ENCODE measurements at regions not wholly inside any gene's neighbourhood (a gene's known extent, or its start where the extent isn't known, plus 50 kb on each side); places are given as distances from the start of the nearest gene placed in this dataset.

GRCh38 chr5:68431601-68432337 lies 216.2 kb downstream of the PIK3R1 start:
- no peaks in the 10 kb centered on the region for H3K27me3 ChIP-seq (ENCODE audit: insufficient read depth in 3 of 3, low read length in 2 of 3)
- intact Hi-C loops (cut with DNase I), result no loop called here
- DNase-seq (no peak), ATAC-seq (no peak)
- H3K4me3 ChIP-seq, result no peak overlapping the region
- no peaks in the 10 kb centered on the region for H3K36me3 ChIP-seq (ENCODE audit: insufficient read depth in 1 of 2, low read depth in 1 of 2)
- peaks cover 7% of the 10 kb centered on the region for H3K4me1 ChIP-seq
- no peak overlapping the region for H3K27ac ChIP-seq
- TF ChIP-seq CTCF (IDR thresholded peaks at IDR 0.05), result no peak
- H3K9me3 ChIP-seq, result no peaks in the 10 kb centered on the region
- 82 to 91% (median 86%) methylated on average over 6 of the region's 6 CpGs for WGBS, 3 donors

GRCh38 chr5:68432682-68433081 lies 217.1 kb downstream of the PIK3R1 start:
- WGBS, 3 donors, result 82 to 85% (median 82%) methylated on average over 7 of the region's 7 CpGs
- Histone ChIP-seq H3K4me3 (no peak overlapping the region), H3K9me3 (no peaks in the 10 kb centered on the region), H3K27ac (no peak overlapping the region), H3K27me3 (ENCODE audit: insufficient read depth in 3 of 3, low read length in 2 of 3) (no peaks in the 10 kb centered on the region), H3K4me1 (peaks cover 7% of the 10 kb centered on the region), H3K36me3 (ENCODE audit: insufficient read depth in 1 of 2, low read depth in 1 of 2) (no peaks in the 10 kb centered on the region)
- TF ChIP-seq CTCF (IDR thresholded peaks at IDR 0.05), result no peak
- intact Hi-C loops (cut with DNase I), result no loop called here
- no peak for DNase-seq
- no peak for ATAC-seq

- no peaks in the 10 kb centered on the region for H3K36me3 ChIP-seq (ENCODE audit: insufficient read depth in 1 of 2, low read depth in 1 of 2)
- TF ChIP-seq CTCF (IDR thresholded peaks at IDR 0.05), result no peak
- H3K4me3 ChIP-seq, result no peak overlapping the region
- H3K27ac ChIP-seq, result peak overlapping the region; percentile 68
- H3K9me3 ChIP-seq, result no peaks in the 10 kb centered on the region
- ATAC-seq (no peak), DNase-seq (no peak)
- intact Hi-C loops (cut with DNase I), result no loop called here
- no peaks in the 10 kb centered on the region for H3K27me3 ChIP-seq (ENCODE audit: insufficient read depth in 3 of 3, low read length in 2 of 3)
- 90 to 100% (median 96%) methylated on average over 3 of the region's 3 CpGs for WGBS, 3 donors
- peaks cover 7% of the 10 kb centered on the region for H3K4me1 ChIP-seq
Observed at GRCh38 chr5:68433526-68433922, 218.0 kb downstream of the PIK3R1 start.

- 40 to 50% (median 43%) methylated on average over 27 of the region's 27 CpGs for WGBS, 3 donors
- DNase-seq, result peak; percentile 84 to 85
- no peak overlapping the region for H3K4me3 ChIP-seq
- peak; percentile 87 to 97 (median 92) for ATAC-seq
- peak overlapping the region; percentile 68 for H3K27ac ChIP-seq
- no peaks in the 10 kb centered on the region for H3K27me3 ChIP-seq (ENCODE audit: insufficient read depth in 3 of 3, low read length in 2 of 3)
- TF ChIP-seq CTCF (IDR thresholded peaks at IDR 0.05), result no peak
- H3K9me3 ChIP-seq, result no peaks in the 10 kb centered on the region
- H3K36me3 ChIP-seq (ENCODE audit: insufficient read depth in 1 of 2, low read depth in 1 of 2), result no peaks in the 10 kb centered on the region
- H3K4me1 ChIP-seq, result peaks cover 7% of the 10 kb centered on the region
- intact Hi-C loops (cut with DNase I), result no loop called here
Observed at GRCh38 chr5:68433923-68434879, 218.6 kb downstream of the PIK3R1 start.
